ENCODE measurements at regions not wholly inside any gene's neighbourhood (a gene's known extent, or its start where the extent isn't known, plus 50 kb on each side); places are given as distances from the start of the nearest gene placed in this dataset.
A peak's percentile ranks its signal among the peaks of the same experiment; 100 is the strongest.

GRCh38 chr21:24939291-24939690, 668.0 kb downstream of the MRPL39 start:
- DNase-seq (ENCODE audit: insufficient read length, low spot score) (no peak), FAIRE-seq (no peak)

- DNase-seq (ENCODE audit: insufficient read length, low spot score) (no peak), FAIRE-seq (no peak)
These were observed 668.7 kb downstream of the MRPL39 start for GRCh38 chr21:24938573-24938972.

- DNase-seq (ENCODE audit: insufficient read length, low spot score) (no peak), FAIRE-seq (no peak)
These were observed 671.3 kb downstream of the MRPL39 start for GRCh38 chr21:24935991-24936390.

- DNase-seq (ENCODE audit: insufficient read length, low spot score) (no peak), FAIRE-seq (no peak)
These were observed 696.7 kb downstream of the MRPL39 start for GRCh38 chr21:24910591-24910990.

DNA sequence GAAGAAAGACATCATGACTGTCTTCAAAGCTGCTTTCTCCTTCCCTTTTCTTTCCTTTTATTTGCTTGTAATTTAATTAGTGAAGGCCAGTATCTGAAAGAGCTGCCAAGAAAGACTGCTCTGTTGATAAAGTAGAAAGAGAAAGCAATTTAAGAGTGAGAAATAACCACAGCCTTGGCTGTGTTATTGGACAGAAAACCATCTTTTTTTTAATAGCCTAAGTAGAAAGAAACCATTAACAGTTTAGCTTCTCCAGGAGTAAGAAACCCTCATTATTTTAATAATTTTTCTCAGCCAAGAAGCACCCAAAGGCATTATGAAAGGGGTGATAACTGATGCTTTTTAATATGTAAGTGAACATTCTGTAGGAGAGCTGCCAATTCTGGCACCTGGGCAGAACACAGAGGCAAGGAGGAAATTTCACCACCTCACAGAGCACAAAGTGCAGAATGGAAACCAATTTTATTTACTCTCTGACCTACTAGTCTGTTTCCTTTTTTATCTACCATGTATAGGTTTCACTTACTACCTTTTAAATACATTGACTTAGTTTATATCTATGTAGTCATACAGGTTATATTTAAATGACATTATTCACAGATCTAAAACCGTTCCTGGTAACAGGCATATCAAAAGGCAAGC, 703.2 kb downstream of the MRPL39 start:
- DNase-seq (ENCODE audit: insufficient read length, low spot score) (no peak), FAIRE-seq (no peak)

- no peak for DNase-seq (ENCODE audit: insufficient read length, low spot score)
- FAIRE-seq: no peak
These were observed 708.1 kb downstream of the MRPL39 start for GRCh38 chr21:24899138-24899537.

DNA sequence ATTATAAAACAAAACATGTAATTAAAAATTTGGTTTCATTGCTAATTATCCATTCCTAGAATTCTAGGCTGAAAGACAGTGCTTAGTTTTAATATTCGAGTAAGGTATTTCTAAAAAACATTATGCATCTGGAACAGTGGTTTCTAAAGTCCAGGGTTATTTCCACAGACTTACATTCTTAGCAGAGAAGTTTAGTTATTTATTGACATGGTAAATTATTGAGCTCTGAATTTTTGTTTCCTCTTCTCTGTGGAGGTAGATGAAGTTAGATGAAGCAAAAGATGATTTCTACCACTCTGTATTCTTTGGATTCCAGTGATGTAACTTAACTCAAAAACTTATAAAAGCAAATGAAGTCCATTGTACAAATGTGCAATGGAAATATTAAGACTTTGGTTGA, 709.4 kb downstream of the MRPL39 start:
- no peak for DNase-seq (ENCODE audit: insufficient read length, low spot score)
- no peak for FAIRE-seq

GRCh38 chr21:24896735-24897124, 710.6 kb downstream of the MRPL39 start:
- DNase-seq (ENCODE audit: insufficient read length, low spot score) (no peak), FAIRE-seq (no peak)

DNA sequence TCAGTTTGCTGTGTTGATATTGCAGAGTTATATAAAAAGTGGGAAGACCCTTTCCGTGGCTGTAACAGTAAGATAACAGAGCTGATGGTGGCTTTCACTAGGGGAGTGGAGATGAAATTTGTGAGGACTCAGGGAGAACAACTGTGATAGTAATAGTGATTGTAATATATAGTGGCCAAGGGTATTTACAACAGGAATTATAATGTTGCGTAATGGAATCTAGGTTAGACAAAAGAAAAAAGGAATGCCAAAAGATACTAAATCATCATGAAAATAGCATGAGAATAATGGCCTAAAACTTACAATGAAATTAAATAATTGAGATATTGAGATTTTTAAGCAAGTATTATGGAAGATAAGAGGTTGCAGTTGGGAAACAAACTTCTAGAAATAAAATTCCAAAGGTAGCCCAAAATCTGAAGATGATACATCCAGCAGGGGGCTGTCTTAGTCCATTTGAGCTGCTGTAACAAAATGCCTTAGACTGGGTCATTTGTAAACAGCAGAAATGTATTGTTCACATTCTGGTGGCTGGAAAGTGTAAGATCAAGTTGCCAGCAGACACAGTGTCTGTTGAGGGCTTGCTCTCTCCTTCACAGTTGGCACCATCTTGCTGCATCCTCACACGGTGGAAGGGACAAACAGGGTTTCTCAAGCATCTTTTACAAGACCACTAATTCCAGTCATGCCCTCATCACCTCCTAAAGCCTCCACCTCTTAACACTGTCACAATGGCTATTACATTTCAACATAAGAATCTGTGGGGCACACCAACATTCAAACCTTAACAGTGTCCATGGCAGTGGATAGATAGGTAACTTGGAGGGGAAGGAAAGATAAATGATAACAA, 711.2 kb downstream of the MRPL39 start:
- DNase-seq (ENCODE audit: insufficient read length, low spot score): no peak
- peak; percentile 16 for FAIRE-seq

- FAIRE-seq: no peak
These were observed 713.0 kb downstream of the MRPL39 start for GRCh38 chr21:24894324-24894723.

DNA sequence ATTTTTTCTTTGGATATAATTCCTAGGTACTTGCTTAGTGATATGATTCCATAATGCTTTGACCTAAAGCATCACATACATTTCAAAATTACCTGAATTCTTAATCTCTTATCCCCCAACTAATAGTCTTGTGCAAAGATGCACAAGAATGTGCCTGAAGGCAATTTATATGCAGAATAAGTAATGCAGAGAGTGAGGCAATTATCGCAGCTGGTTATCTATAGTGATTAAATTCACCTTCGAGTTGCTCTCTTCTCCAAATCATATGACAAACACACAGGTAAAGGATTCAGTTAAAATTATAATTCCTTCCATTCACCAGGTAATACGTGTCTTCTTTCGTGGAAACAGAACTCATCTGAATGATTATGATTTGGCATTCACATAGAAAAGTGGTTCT, 717.3 kb downstream of the MRPL39 start:
- DNase-seq (ENCODE audit: insufficient read length, low spot score): no peak
- FAIRE-seq: no peak

More at GRCh38 chr21:24894324-24894723, 713.0 kb downstream of the MRPL39 start:
- DNase-seq (ENCODE audit: insufficient read length, low spot score): no peak

DNA sequence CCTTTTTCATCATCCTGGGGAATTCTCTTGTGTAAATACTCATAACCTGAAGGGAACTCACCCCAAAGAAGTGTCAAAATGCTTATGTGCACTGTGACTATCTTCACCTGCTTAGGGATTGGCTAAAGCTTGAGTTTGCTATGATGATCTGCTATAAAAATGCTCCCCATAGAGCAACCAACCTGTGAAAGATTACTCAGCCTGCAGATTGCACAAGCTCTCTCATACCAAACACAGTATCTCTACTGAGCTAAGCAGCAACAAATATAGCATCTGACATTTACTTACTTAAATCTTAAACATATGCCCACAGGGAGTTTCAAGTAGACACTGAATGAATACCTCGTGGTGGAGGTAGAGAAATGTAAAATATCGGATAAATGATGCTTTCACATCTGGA, 725.8 kb downstream of the MRPL39 start:
- DNase-seq (ENCODE audit: insufficient read length, low spot score): no peak
- no peak for FAIRE-seq

DNA sequence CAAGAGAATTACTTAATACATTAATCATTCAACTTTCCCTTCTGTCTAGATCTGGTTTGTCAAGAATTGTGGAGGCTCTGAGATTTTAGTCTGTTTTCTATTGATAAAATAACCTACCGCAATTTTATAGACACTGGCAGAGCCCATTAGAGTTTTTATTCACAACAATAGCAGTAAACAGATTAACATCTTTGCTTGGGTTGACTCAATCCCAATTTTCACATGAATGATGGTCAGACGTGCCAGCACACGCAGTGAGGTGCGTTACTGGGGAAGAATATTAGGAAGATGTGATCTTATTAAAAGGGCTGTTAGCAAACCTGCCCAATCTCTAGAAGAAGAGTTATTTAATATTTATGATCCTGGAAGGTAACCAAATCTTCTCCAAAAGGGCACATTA, 736.6 kb downstream of the MRPL39 start:
- DNase-seq (ENCODE audit: insufficient read length, low spot score): no peak
- FAIRE-seq: no peak

- DNase-seq (ENCODE audit: insufficient read length, low spot score) (no peak), FAIRE-seq (no peak)
These were observed 737.4 kb downstream of the MRPL39 start for GRCh38 chr21:24869862-24870261.

DNA sequence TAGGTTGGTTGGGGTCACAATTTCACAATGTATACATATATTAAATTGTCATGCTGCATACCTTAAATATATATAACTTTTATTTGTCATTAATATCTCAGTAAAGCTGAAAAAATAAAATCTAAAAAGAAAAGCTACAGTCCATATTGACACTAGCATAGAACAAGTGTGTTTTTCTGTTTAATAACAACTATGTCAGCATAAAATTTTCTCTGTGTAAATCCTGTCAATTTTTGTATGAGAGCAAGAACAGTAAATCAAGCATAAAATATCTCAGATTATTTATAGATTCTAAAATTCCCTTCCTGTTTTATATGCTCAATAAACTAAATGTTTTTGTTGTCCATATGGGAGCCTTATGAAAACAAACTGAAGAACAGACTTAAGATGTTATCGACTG, 739.2 kb downstream of the MRPL39 start:
- FAIRE-seq (no peak), DNase-seq (ENCODE audit: insufficient read length, low spot score) (no peak)

DNA sequence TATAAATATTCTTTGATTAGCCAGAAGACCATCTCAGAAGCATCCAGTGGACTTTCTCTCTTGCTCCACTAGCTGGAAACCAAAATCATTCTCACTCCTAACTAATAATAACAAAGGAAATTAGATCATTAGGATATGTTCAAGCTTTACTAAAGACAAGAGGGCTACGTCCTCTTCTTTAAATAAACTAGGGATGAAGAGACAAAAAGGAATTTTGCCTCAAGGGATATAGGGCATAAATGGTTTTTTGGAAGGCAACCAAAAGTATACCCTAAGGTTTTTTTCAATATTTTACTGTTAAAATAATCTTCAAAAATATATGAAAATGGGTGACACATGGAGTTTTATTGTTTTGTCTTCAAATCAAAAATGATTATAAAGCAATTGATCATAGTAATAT, 745.8 kb downstream of the MRPL39 start:
- FAIRE-seq (no peak), DNase-seq (ENCODE audit: insufficient read length, low spot score) (no peak)

DNA sequence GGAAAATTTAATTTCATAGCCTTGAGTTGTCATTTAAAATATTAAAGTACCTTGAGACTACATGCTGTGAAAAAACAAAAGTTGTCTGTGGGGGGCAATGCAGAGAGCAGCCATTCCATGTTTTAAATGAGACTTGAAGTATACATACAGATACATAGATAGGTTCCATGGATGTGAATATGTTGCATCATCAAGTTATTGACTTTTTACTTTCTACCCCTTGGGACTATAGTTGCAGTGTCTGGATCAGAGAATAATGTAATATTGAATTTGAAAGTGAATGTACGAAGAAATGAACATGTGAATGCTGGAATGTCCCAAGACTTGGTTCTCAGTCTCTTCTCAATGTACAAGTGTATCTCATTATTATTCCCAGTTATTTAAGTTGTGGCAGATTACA, 751.0 kb downstream of the MRPL39 start:
- FAIRE-seq: no peak
- no peak for DNase-seq (ENCODE audit: insufficient read length, low spot score)

GRCh38 chr21:24852610-24853195, 754.6 kb downstream of the MRPL39 start:
- DNase-seq (ENCODE audit: insufficient read length, low spot score): no peak
- no peak for FAIRE-seq

DNA sequence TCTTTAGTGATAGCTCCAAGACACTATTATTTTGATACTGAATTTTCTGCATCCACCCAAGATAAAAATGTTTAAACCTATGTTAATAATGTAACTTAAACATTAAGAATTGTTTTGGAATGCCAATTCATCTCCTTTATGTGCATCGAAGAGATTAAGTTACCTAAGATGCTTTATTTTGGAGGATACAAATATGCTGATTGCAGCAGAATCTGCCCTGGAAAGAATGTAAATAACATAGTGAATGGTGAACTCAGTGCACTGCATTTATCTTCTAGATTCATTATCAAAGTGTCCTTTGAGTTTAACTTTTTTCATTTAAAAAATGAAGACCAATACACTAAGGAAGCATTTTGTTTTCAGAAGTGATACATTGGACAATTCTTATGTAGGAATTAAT, 757.2 kb downstream of the MRPL39 start:
- no peak for FAIRE-seq
- DNase-seq (ENCODE audit: insufficient read length, low spot score): no peak

GRCh38 chr21:24844671-24845070, 762.6 kb downstream of the MRPL39 start:
- no peak for FAIRE-seq
- DNase-seq (ENCODE audit: insufficient read length, low spot score): no peak

DNA sequence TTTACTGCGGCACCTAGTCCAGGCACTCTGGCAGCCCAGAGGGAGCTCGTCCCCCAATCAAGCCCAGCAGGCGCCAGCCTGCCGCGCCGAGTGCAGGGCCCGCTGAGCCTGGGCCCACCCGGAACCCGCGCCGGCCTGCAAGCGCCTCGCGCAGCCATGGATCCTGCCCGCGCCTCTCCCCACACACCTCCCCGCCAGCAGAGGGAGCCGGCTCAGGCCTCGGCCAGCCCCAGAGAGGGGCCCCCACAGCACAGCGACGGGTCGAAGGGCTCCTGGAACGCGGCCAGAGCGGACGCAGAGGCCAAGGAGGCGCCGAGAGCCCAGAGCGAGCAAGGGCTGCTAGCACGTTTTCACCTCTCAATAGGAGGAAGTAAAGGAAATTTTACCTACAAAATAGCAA, 767.0 kb downstream of the MRPL39 start:
- DNase-seq (ENCODE audit: insufficient read length, low spot score): no peak
- no peak for FAIRE-seq

DNA sequence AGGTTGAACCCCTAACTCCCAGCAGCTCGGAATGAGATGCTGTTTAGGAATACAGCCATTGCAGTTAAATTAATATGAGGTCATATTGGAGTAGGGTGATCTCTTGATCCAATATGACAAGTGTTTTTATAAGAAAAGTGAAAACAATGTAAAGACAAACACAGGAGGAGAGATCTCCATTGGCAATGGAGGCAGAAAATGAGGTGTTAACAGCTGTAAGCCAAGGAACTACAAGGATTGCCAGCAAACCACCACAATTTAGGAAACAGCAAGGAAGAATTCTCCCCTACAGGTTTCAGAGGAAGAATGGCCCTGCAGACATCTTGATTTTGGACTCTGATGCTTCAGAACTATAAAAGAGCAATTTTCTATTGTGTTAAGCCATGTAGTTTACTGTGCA, 774.3 kb downstream of the MRPL39 start:
- FAIRE-seq (no peak), DNase-seq (ENCODE audit: insufficient read length, low spot score) (no peak)

All from HTR-8/SVneo (cell line).